CD14-positive monocyte (primary cell): ENCODE measurements at regions not wholly inside any gene's neighbourhood (a gene's known extent, or its start where the extent isn't known, plus 50 kb on each side); places are given as distances from the start of the nearest gene placed in this dataset.

ENCODE experiments used
- DNase-seq, 3 donors: peaks; one replicate each; pipeline ENCODE4 v3.0.0-alpha.2; 2011 to 2022
- H2AFZ ChIP-seq: 2 replicates; pipeline ENCODE4 v1.6.0; 2012; ENCODE audit warnings: mild to moderate bottlenecking, low read depth, low read length, inconsistent platforms; ENCODE audit not compliant: insufficient read depth, poor library complexity, severe bottlenecking
- H3K27ac ChIP-seq, 2 donors: 1 replicate in 1 of 2; 2 replicates in 1 of 2; pipeline ENCODE4 v1.5.1; 2012 to 2013; ENCODE audit warnings: low read length in 2 of 2, control low read depth in 1 of 2, inconsistent platforms in 1 of 2, low read depth in 1 of 2, mild to moderate bottlenecking in 1 of 2
- H3K27me3 ChIP-seq, 2 donors: one replicate each; pipeline versions ENCODE4 v1.6.0 to v1.6.1; 2011 to 2013; ENCODE audit warnings: low read length in 2 of 2; ENCODE audit not compliant: control insufficient read depth in 2 of 2, insufficient read depth in 2 of 2
- H3K36me3 ChIP-seq, 2 donors: replicated peaks in 1 of 2; 1 replicate in 1 of 2; 2 replicates in 1 of 2; pipeline versions ENCODE4 v1.5.1 to v1.6.1; 2012 to 2013; ENCODE audit warnings: low read length in 2 of 2, control low read depth in 1 of 2, inconsistent platforms in 1 of 2, mild to moderate bottlenecking in 1 of 2; ENCODE audit not compliant: insufficient read depth in 2 of 2, control insufficient read depth in 1 of 2
- H3K4me1 ChIP-seq, 2 donors: 1 replicate in 1 of 2; 2 replicates in 1 of 2; pipeline versions ENCODE4 v1.5.1 to v1.6.1; 2012 to 2013; ENCODE audit warnings: low read length in 2 of 2, control low read depth in 1 of 2, inconsistent platforms in 1 of 2, mild to moderate bottlenecking in 1 of 2, moderate library complexity in 1 of 2; ENCODE audit not compliant: insufficient read depth in 2 of 2, control insufficient read depth in 1 of 2
- H3K4me2 ChIP-seq: replicated peaks from 2 replicates; pipeline ENCODE3; 2012; ENCODE audit warnings: low read length, moderate library complexity, mild to moderate bottlenecking; ENCODE audit not compliant: poor library complexity, severe bottlenecking; ENCODE audit errors: extremely low read depth
- H3K4me3 ChIP-seq, 3 experiments: fragments of 200-600 bp in 1 of 3; sonication (generic) in 1 of 3; replicated peaks in 1 of 3; 1 replicate in 2 of 3; 2 replicates in 1 of 3; pipeline ENCODE4 v1.5.1; 2011 to 2013; ENCODE audit warnings: low read length in 3 of 3, mild to moderate bottlenecking in 3 of 3, control low read depth in 2 of 3, low read depth in 2 of 3, inconsistent platforms in 1 of 3, moderate library complexity in 1 of 3
- H3K79me2 ChIP-seq: 2 replicates; pipeline ENCODE4 v1.6.0; 2012; ENCODE audit warnings: mild to moderate bottlenecking, control low read depth, inconsistent platforms, low read length, moderate library complexity; ENCODE audit not compliant: insufficient read depth
- H3K9ac ChIP-seq: 2 replicates; pipeline ENCODE4 v1.6.0; 2017; ENCODE audit warnings: low read length, mild to moderate bottlenecking; ENCODE audit not compliant: insufficient read depth, poor library complexity, severe bottlenecking
- H3K9me3 ChIP-seq, 2 donors: replicated peaks in 1 of 2; 1 replicate in 1 of 2; 2 replicates in 1 of 2; pipeline versions ENCODE4 v1.5.1 to v1.6.1; 2012 to 2013; ENCODE audit warnings: low read length in 2 of 2, control low read depth in 1 of 2; ENCODE audit not compliant: control insufficient read depth in 1 of 2, insufficient read depth in 1 of 2
- H4K20me1 ChIP-seq: 2 replicates; pipeline ENCODE4 v1.6.0; 2012; ENCODE audit warnings: mild to moderate bottlenecking, low read length, control low read depth, moderate library complexity; ENCODE audit not compliant: insufficient read depth
- H3K27ac Mint-ChIP-seq, 7 donors: one replicate each; pipeline ENCODE4 v1.8.0; 2020; ENCODE audit warnings: mild to moderate bottlenecking in 7 of 7, mixed read lengths in 7 of 7, moderate library complexity in 6 of 7, inconsistent platforms in 2 of 7
- H3K27me3 Mint-ChIP-seq, 3 donors: one replicate each; pipeline ENCODE4 v1.8.0; 2021 to 2022; ENCODE audit warnings: low read depth in 3 of 3, mild to moderate bottlenecking in 3 of 3, mixed read lengths in 3 of 3, moderate library complexity in 3 of 3, inconsistent platforms in 1 of 3
- H3K36me3 Mint-ChIP-seq, 2 donors: one replicate each; pipeline ENCODE4 v1.8.0; 2020; ENCODE audit warnings: mixed read lengths in 2 of 2, inconsistent platforms in 1 of 2, mild to moderate bottlenecking in 1 of 2
- H3K4me1 Mint-ChIP-seq: one replicate; pipeline ENCODE4 v1.8.0; 2020; ENCODE audit warnings: mild to moderate bottlenecking, mixed read lengths
- H3K4me3 Mint-ChIP-seq, 2 donors: one replicate each; pipeline ENCODE4 v1.8.0; 2020; ENCODE audit warnings: mild to moderate bottlenecking in 2 of 2, mixed read lengths in 2 of 2, moderate library complexity in 1 of 2
- H3K9me3 Mint-ChIP-seq, 7 donors: one replicate each; pipeline ENCODE4 v1.8.0; 2020 to 2022; ENCODE audit warnings: mixed read lengths in 7 of 7, mild to moderate bottlenecking in 6 of 7, moderate library complexity in 6 of 7, inconsistent platforms in 2 of 7
- WGBS: methylation state at CpG from one replicate; pipeline ENCODE4 v1.1.5; 2013; ENCODE audit warnings: missing lambda C conversion rate; ENCODE audit not compliant: insufficient coverage; 5-methylcytosine and 5-hydroxymethylcytosine counted together
- intact Hi-C, 2 donors: fragments of 100-400 bp; cut with micrococcal nuclease; formaldehyde crosslinking; loops; one replicate each; pipeline versions ENCODE4 v1.15.0 to v1.15.1; 2023
- TF ChIP-seq, protein P1 (sequence below): fragments of 200-600 bp; IDR thresholded peaks from one replicate; pipeline ENCODE4 v1.8.0; 2022; ENCODE audit warnings: antibody characterized with exemption, mild to moderate bottlenecking

DNA sequence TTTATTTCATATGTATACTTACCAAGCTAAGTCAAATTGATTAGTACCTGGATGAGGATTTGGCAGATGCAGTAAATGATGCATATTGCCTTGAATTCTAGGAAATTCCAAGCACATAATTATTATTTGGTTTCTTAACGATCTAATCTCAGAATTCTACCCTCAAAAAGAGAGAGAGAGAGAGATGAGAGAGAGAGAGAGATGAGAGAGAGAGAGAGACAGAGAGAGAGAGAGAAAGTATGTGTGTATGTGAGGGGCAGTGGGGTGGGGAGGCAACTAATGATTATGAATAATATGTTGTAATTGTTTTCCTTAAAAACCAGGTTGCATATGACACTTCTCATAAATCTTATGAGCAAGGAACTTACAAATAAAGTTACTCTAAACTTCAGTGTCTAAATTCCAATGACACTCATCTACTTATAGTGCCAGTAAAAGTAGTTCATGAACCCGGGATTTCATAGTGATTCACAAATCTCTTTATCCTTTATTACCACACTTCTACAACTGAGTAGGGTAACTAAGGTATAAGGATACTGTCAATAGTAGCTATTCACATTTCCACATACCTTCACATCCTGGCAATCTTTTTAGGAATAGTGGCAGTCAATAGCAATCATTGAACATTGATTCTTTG, 60.5 kb upstream of the EDIL3 start:
- Mint-ChIP-seq H3K4me3 (no peak overlapping the region), H3K36me3 (no peaks in the 10 kb centered on the region), H3K4me1 (no peaks in the 10 kb centered on the region), H3K27me3 (peaks cover 0 to 2% (median 0%) of the 10 kb centered on the region in 3 donors), H3K9me3 (peaks cover 0 to 1% (median 0%) of the 10 kb centered on the region in 7 donors), H3K27ac (no peak overlapping the region)
- no CpG with 5 or more reads among the region's 2 CpGs for WGBS
- Histone ChIP-seq H3K79me2 (no peaks in the 10 kb centered on the region), H2AFZ (no peak overlapping the region), H4K20me1 (no peaks in the 10 kb centered on the region), H3K27ac (no peak overlapping the region), H3K27me3 (no peaks in the 10 kb centered on the region), H3K9me3 (no peaks in the 10 kb centered on the region), H3K4me1 (no peaks in the 10 kb centered on the region), H3K36me3 (no peaks in the 10 kb centered on the region), H3K9ac (no peak overlapping the region), H3K4me3 (no peak overlapping the region), H3K4me2 (no peak overlapping the region)
- TF ChIP-seq, protein P1, sequence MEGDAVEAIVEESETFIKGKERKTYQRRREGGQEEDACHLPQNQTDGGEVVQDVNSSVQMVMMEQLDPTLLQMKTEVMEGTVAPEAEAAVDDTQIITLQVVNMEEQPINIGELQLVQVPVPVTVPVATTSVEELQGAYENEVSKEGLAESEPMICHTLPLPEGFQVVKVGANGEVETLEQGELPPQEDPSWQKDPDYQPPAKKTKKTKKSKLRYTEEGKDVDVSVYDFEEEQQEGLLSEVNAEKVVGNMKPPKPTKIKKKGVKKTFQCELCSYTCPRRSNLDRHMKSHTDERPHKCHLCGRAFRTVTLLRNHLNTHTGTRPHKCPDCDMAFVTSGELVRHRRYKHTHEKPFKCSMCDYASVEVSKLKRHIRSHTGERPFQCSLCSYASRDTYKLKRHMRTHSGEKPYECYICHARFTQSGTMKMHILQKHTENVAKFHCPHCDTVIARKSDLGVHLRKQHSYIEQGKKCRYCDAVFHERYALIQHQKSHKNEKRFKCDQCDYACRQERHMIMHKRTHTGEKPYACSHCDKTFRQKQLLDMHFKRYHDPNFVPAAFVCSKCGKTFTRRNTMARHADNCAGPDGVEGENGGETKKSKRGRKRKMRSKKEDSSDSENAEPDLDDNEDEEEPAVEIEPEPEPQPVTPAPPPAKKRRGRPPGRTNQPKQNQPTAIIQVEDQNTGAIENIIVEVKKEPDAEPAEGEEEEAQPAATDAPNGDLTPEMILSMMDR, result no peak
- intact Hi-C loops, result no loop called here
- DNase-seq, result no peak

DNA sequence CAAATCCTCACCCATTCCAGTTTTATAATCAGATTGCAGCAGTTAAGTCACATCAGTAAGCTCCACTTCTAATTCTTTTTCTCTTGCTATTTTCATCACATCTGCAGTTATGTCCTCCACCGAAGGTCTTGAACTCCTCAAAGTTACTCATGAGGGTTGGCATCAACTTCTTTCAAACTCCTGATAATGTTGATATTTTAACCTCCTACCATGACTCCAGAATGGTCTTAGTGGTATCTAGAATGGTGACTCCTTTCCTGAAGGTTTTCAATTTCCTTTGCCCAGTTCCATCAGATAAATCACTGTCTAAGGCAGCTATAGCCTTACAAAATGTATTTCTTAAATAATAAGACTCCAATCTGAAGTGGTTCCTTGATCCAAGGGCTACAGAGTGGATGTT, 53.8 kb upstream of the EDIL3 start:
- intact Hi-C loops, result no loop called here
- Mint-ChIP-seq H3K27me3 (peaks cover 0 to 2% (median 2%) of the 10 kb centered on the region in 3 donors), H3K36me3 (no peaks in the 10 kb centered on the region), H3K4me1 (no peaks in the 10 kb centered on the region), H3K9me3 (peaks cover 0 to 3% (median 0%) of the 10 kb centered on the region in 7 donors), H3K27ac (no peak overlapping the region), H3K4me3 (no peak overlapping the region)
- Histone ChIP-seq H3K4me2 (no peak overlapping the region), H3K4me3 (no peak overlapping the region), H3K27ac (no peak overlapping the region), H3K79me2 (no peaks in the 10 kb centered on the region), H3K4me1 (no peaks in the 10 kb centered on the region), H2AFZ (no peak overlapping the region), H3K36me3 (no peaks in the 10 kb centered on the region), H3K27me3 (no peaks in the 10 kb centered on the region), H3K9ac (no peak overlapping the region), H3K9me3 (no peaks in the 10 kb centered on the region), H4K20me1 (no peaks in the 10 kb centered on the region)
- DNase-seq, result no peak
- TF ChIP-seq, protein P1, result no peak
- no CpG with 5 or more reads among the region's 1 CpG for WGBS
